Fibroblast of lung (primary cell): ENCODE measurements at regions not wholly inside any gene's neighbourhood (a gene's known extent, or its start where the extent isn't known, plus 50 kb on each side); places are given as distances from the start of the nearest gene placed in this dataset.

ENCODE experiments used
- DNase-seq, 2 donors: peaks; one replicate each; pipeline versions ENCODE4 v3.0.0 to v3.0.0-alpha.2; 2010; ENCODE audit warnings: low read depth in 2 of 2
- H2AFZ ChIP-seq: 2 replicates; pipeline ENCODE4 v1.5.1; 2012; ENCODE audit warnings: low read length, control low read depth, inconsistent platforms
- H3K27ac ChIP-seq: 2 replicates; pipeline ENCODE4 v1.5.1; 2011; ENCODE audit warnings: low read length, control low read depth; ENCODE audit not compliant: insufficient read depth
- H3K27me3 ChIP-seq: 2 replicates; pipeline ENCODE4 v1.5.1; 2011; ENCODE audit warnings: mild to moderate bottlenecking, low read length; ENCODE audit not compliant: control insufficient read depth, insufficient read depth
- H3K36me3 ChIP-seq: 2 replicates; pipeline ENCODE4 v1.5.1; 2011; ENCODE audit warnings: low read length; ENCODE audit not compliant: control insufficient read depth, insufficient read depth
- H3K4me1 ChIP-seq: 2 replicates; pipeline ENCODE4 v1.5.1; 2011; ENCODE audit warnings: low read length; ENCODE audit not compliant: control insufficient read depth, insufficient read depth; ENCODE audit errors: extremely low read depth
- H3K4me2 ChIP-seq: 2 replicates; pipeline ENCODE4 v1.5.1; 2011; ENCODE audit warnings: low read length, control low read depth; ENCODE audit not compliant: insufficient read depth; ENCODE audit errors: extremely low read depth
- H3K4me3 ChIP-seq, 4 experiments: fragments of 200-600 bp in 1 of 4; sonication (generic) in 1 of 4; replicated peaks in 1 of 4; 2 replicates each; pipeline ENCODE4 v1.5.1; 2011 to 2016; ENCODE audit warnings: low read length in 4 of 4, low read depth in 3 of 4, mild to moderate bottlenecking in 3 of 4, control low read depth in 2 of 4, inconsistent platforms in 1 of 4, mixed read lengths in 1 of 4; ENCODE audit not compliant: insufficient read depth in 1 of 4; ENCODE audit errors: control extremely low read depth in 1 of 4
- H3K79me2 ChIP-seq: 2 replicates; pipeline ENCODE4 v1.5.1; 2012; ENCODE audit warnings: mild to moderate bottlenecking, low read length, inconsistent platforms; ENCODE audit not compliant: control insufficient read depth, insufficient read depth
- H3K9ac ChIP-seq: 2 replicates; pipeline ENCODE4 v1.5.1; 2011; ENCODE audit warnings: mild to moderate bottlenecking, low read length, control low read depth; ENCODE audit not compliant: insufficient read depth
- H3K9me3 ChIP-seq: 2 replicates; pipeline ENCODE4 v1.5.1; 2012; ENCODE audit warnings: low read depth, low read length; ENCODE audit not compliant: control insufficient read depth, insufficient read depth
- H4K20me1 ChIP-seq: 2 replicates; pipeline ENCODE4 v1.5.1; 2011; ENCODE audit warnings: low read length; ENCODE audit not compliant: control insufficient read depth, insufficient read depth; ENCODE audit errors: extremely low read depth
- CTCF ChIP-seq, 2 donors: IDR thresholded peaks in 1 of 2; conservative IDR thresholded peaks in 1 of 2; 1 replicate in 1 of 2; 2 replicates in 1 of 2; pipeline ENCODE4 v1.5.1; 2011 to 2012; ENCODE audit warnings: low read length in 2 of 2, control low read depth in 1 of 2, inconsistent platforms in 1 of 2, low read depth in 1 of 2, mild to moderate bottlenecking in 1 of 2
- EZH2 ChIP-seq: IDR thresholded peaks from 2 replicates; pipeline ENCODE4 v1.5.1; 2012; ENCODE audit warnings: low read length, control low read depth, mild to moderate bottlenecking; ENCODE audit errors: missing control alignments

GRCh38 chr16:35510701-35511100 is 2051.3 kb downstream of the TP53TG3F start:
- no peaks in the 10 kb centered on the region for H4K20me1 ChIP-seq
- H2AFZ ChIP-seq = no peak overlapping the region
- H3K4me1 ChIP-seq = no peaks in the 10 kb centered on the region
- H3K4me2 ChIP-seq = no peak overlapping the region
- H3K79me2 ChIP-seq = no peaks in the 10 kb centered on the region
- no peak overlapping the region for H3K9ac ChIP-seq
- H3K27ac ChIP-seq = no peak overlapping the region
- no peak for DNase-seq
- peaks cover 2% of the 10 kb centered on the region for H3K9me3 ChIP-seq
- no peak for TF ChIP-seq EZH2
- TF ChIP-seq CTCF (conservative IDR thresholded peaks at IDR 0.05 in 1 of 2, IDR thresholded peaks at IDR 0.05 in 1 of 2; ENCODE audit: low read depth in 1 of 2, low read length in 2 of 2) = no peak
- no peaks in the 10 kb centered on the region for H3K27me3 ChIP-seq
- H3K4me3 ChIP-seq = no peak overlapping the region
- no peaks in the 10 kb centered on the region for H3K36me3 ChIP-seq

GRCh38 chr16:35516551-35516950 is 2057.1 kb downstream of the TP53TG3F start:
- no peak for DNase-seq
- Histone ChIP-seq H3K9ac (no peak overlapping the region), H3K36me3 (no peaks in the 10 kb centered on the region), H3K4me3 (no peak overlapping the region), H3K27me3 (no peaks in the 10 kb centered on the region), H3K27ac (no peak overlapping the region), H3K4me2 (no peak overlapping the region), H2AFZ (no peak overlapping the region), H3K79me2 (no peaks in the 10 kb centered on the region), H3K9me3 (no peaks in the 10 kb centered on the region), H3K4me1 (no peaks in the 10 kb centered on the region), H4K20me1 (no peaks in the 10 kb centered on the region)
- no peak for TF ChIP-seq EZH2
- no peak for TF ChIP-seq CTCF (conservative IDR thresholded peaks at IDR 0.05 in 1 of 2, IDR thresholded peaks at IDR 0.05 in 1 of 2; ENCODE audit: low read depth in 1 of 2, low read length in 2 of 2)

- no peak for DNase-seq
- no peak overlapping the region for H3K27ac ChIP-seq
- no peaks in the 10 kb centered on the region for H3K79me2 ChIP-seq
- TF ChIP-seq CTCF (conservative IDR thresholded peaks at IDR 0.05 in 1 of 2, IDR thresholded peaks at IDR 0.05 in 1 of 2; ENCODE audit: low read depth in 1 of 2, low read length in 2 of 2) = no peak
- TF ChIP-seq EZH2 = no peak
- H3K9ac ChIP-seq = no peak overlapping the region
- H3K36me3 ChIP-seq = no peaks in the 10 kb centered on the region
- no peak overlapping the region for H2AFZ ChIP-seq
- no peaks in the 10 kb centered on the region for H4K20me1 ChIP-seq
- no peaks in the 10 kb centered on the region for H3K9me3 ChIP-seq
- H3K4me2 ChIP-seq = no peak overlapping the region
- H3K4me3 ChIP-seq = no peak overlapping the region
- H3K27me3 ChIP-seq = no peaks in the 10 kb centered on the region
- no peaks in the 10 kb centered on the region for H3K4me1 ChIP-seq
Observed at GRCh38 chr16:35516971-35517370, 2057.6 kb downstream of the TP53TG3F start.
